ENCODE measurements at regions not wholly inside any gene's neighbourhood (a gene's known extent, or its start where the extent isn't known, plus 50 kb on each side); places are given as distances from the start of the nearest gene placed in this dataset.

DNA sequence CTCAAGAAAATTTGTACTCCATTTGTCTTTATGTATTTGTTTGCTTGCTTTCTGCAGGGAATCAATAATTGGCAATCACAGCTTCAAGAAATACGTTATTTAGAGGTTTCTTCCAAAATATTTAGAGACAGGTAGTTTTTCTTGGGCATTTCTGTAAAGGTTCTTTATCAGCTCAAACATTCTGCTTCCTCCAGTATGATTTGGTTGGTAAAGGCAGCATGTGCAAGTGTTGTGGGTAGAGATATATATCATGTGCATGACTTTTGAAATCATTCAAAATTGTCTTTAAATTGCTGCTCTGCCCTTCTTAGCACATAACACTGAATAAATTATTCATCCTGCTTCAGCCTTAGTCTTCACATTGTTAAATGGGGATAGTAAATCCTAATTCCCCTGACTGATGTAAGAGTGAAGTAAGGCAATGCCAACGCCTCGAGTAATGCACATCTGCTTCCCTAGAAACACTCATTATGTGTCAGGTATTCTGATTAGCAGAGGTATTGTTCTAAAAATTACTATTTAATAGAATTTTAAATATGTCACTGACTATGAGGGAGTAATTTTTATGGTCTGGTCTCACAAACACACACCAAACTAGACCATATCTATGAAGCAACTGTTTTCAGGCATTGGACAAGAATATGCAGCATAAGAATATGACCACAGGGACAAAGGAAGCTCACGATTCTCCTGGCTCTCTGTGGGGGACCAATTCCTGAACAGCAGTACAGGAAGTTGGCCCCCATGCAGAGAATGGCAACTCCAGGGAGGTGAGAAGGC, 77.3 kb upstream of the AKR1E2 start:
- no peaks in the 10 kb centered on the region for H3K9me3 ChIP-seq (replicated peaks)
- H3K4me1 ChIP-seq, result no peaks in the 10 kb centered on the region
- no peak overlapping the region for H3K4me3 ChIP-seq
- no peak overlapping the region for H3K27ac ChIP-seq
- no peak for DNase-seq
- H3K27me3 ChIP-seq, result no peaks in the 10 kb centered on the region
- no peaks in the 10 kb centered on the region for H3K36me3 ChIP-seq

DNA sequence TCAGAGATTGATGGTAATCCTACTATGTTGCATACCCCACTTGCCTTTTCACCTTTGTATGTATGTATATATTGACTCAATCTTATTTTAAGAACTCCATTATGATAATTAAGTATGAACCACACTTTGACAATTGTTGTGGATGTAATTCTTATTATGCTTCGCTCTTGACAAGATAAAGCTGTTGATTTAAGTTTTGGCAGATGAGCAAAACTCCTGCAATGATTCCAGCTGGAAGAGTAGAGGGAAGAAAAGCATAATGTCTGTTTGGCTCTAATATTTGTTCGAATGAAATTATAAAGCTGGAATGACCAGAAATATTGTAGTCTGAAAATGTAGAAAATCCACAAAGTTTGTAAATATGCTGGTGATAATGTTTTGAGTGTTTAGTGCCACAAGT, 83.8 kb upstream of the AKR1E2 start:
- Histone ChIP-seq H3K27me3 (no peaks in the 10 kb centered on the region), H3K4me3 (no peak overlapping the region), H3K9me3 (replicated peaks) (no peaks in the 10 kb centered on the region), H3K4me1 (no peaks in the 10 kb centered on the region; the same call in 1 of the 2 replicates), H3K36me3 (no peaks in the 10 kb centered on the region), H3K27ac (no peak overlapping the region)
- no peak for DNase-seq

- Histone ChIP-seq H3K27me3 (no peaks in the 10 kb centered on the region), H3K27ac (no peak overlapping the region), H3K36me3 (no peaks in the 10 kb centered on the region), H3K4me3 (no peak overlapping the region), H3K9me3 (replicated peaks) (no peaks in the 10 kb centered on the region), H3K4me1 (no peaks in the 10 kb centered on the region; the same call in 1 of the 2 replicates)
- peak in 1 of 2 experiments; percentile 27 for DNase-seq
Measured at GRCh38 chr10:4740471-4740870, 85.5 kb upstream of the AKR1E2 start.

- Histone ChIP-seq H3K27me3 (no peaks in the 10 kb centered on the region), H3K4me1 (no peaks in the 10 kb centered on the region; the same call in 1 of the 2 replicates), H3K36me3 (no peaks in the 10 kb centered on the region), H3K9me3 (replicated peaks) (no peaks in the 10 kb centered on the region), H3K27ac (no peak overlapping the region), H3K4me3 (no peak overlapping the region)
- no peak for DNase-seq
Measured at GRCh38 chr10:4736608-4737007, 89.4 kb upstream of the AKR1E2 start.

GRCh38 chr10:4736183-4736582, 89.8 kb upstream of the AKR1E2 start:
- DNase-seq, result no peak
- Histone ChIP-seq H3K9me3 (replicated peaks) (no peaks in the 10 kb centered on the region), H3K4me3 (no peak overlapping the region), H3K4me1 (no peaks in the 10 kb centered on the region; the same call in 1 of the 2 replicates), H3K27ac (no peak overlapping the region), H3K27me3 (no peaks in the 10 kb centered on the region), H3K36me3 (no peaks in the 10 kb centered on the region)

DNA sequence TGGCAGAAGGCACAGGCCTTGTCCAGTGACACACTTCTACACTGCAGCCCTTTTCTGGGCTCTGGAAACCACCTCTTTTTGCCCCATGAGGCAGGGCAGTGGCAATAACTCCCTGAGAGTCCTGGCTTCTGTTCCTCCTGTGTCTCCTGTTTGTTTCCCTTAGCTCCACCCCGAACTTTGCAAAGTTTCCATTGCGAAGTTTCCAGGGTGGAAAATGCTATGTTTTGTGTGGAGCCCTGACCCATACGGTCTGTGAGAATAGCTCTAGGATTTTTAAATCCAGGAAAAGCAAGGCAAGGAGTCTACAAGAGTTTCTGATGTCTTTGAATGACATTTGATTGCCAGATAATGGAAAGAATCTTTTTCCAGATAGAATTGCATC, 92.2 kb upstream of the AKR1E2 start:
- DNase-seq, result no peak

DNA sequence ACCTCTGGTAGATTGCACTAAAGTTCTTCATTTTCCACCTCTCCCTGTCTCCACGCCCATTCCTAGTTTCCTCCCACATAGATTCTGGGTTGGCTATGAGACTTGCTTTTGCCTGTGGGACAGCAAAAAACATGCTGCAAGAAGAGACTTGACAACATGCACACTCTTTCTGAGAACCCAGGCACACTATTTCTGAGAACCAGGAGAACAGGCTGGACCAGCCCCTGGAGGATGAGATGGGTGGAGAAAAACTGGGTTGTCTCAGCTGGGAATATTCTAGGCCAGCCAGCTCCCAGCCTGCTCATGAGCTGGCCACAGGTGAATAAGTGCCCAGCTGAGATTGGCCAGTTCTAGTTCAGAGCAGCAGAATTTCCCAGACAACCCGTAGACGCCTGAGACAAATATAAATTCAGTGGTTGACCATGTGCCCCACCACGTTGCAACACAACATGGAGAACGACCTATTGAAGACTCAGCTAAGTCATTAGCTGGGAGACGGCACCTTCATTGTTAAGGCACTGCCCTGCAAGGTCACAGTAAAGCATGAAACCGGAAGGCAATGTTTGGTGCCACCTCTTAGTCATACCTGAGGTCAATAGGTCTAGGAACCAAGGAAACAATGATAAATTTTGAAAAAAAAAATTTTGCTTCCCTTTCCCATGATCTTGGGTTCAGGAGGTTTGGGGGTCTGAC, 92.7 kb upstream of the AKR1E2 start:
- Histone ChIP-seq H3K4me3 (no peak overlapping the region), H3K27me3 (no peaks in the 10 kb centered on the region), H3K4me1 (no peaks in the 10 kb centered on the region), H3K36me3 (no peaks in the 10 kb centered on the region), H3K27ac (no peak overlapping the region), H3K9me3 (replicated peaks) (no peaks in the 10 kb centered on the region)
- DNase-seq, result no peak

More for the DNA sequence above, 92.2 kb upstream of the AKR1E2 start:
- no peaks in the 10 kb centered on the region for H3K27me3 ChIP-seq
- no peak overlapping the region for H3K4me3 ChIP-seq
- no peaks in the 10 kb centered on the region for H3K9me3 ChIP-seq (replicated peaks)
- H3K4me1 ChIP-seq, result no peaks in the 10 kb centered on the region
- no peak overlapping the region for H3K27ac ChIP-seq
- no peaks in the 10 kb centered on the region for H3K36me3 ChIP-seq

DNA sequence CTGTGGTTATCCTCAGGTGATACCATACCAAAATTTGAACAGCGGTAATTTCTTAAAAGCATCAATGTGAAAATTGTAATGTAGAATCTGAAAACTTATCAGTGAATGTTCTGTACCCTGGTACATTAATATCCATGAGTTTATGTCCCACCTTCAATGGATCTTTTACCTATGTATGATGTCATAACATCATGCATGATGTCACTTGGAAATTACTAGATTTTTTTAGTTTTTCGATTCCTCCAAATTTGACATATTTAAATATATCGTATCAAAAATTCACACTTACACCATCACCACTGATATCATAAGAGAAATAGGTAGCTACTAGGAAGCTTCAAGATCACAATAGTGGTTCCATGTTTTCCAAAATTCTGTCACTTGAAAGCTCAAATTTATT, 95.0 kb upstream of the AKR1E2 start:
- Histone ChIP-seq H3K27ac (no peak overlapping the region), H3K27me3 (no peaks in the 10 kb centered on the region), H3K4me3 (no peak overlapping the region), H3K36me3 (no peaks in the 10 kb centered on the region), H3K9me3 (replicated peaks) (no peaks in the 10 kb centered on the region), H3K4me1 (peaks cover 4% of the 10 kb centered on the region)
- DNase-seq, result no peak

- no peaks in the 10 kb centered on the region for H3K36me3 ChIP-seq
- H3K4me3 ChIP-seq, result no peak overlapping the region
- H3K9me3 ChIP-seq (replicated peaks), result no peaks in the 10 kb centered on the region
- peak in 1 of 2 experiments; percentile 2 for DNase-seq
- no peaks in the 10 kb centered on the region for H3K27me3 ChIP-seq
- peak overlapping the region; percentile 48 for H3K27ac ChIP-seq
- H3K4me1 ChIP-seq, result peaks cover 10% of the 10 kb centered on the region
Measured at GRCh38 chr10:4725917-4726606, 99.9 kb upstream of the AKR1E2 start.

DNA sequence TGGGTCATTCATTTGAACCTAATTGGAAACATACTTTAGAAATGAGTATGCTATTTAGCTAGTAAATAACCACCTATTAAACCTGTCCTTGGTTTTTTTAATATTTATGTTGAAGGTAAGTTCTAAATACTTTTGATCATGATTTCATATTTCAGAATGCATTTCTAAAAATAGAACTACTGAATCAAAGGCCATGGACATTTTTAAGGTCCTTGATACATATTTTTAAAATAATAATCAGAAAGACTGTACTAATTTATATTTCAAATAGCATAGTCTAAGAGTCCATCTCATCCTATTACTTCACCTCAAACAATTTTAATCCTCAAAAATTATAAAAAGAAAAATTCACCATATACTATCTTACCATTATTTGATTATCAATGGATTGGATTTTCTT, 102.1 kb upstream of the AKR1E2 start:
- H3K27ac ChIP-seq, result no peak overlapping the region
- no peaks in the 10 kb centered on the region for H3K36me3 ChIP-seq
- H3K27me3 ChIP-seq, result no peaks in the 10 kb centered on the region
- DNase-seq, result no peak
- H3K4me3 ChIP-seq, result no peak overlapping the region
- H3K9me3 ChIP-seq (replicated peaks), result no peaks in the 10 kb centered on the region
- H3K4me1 ChIP-seq, result peaks cover 10% of the 10 kb centered on the region

- H3K4me3 ChIP-seq, result no peak overlapping the region
- DNase-seq, result no peak
Measured at GRCh38 chr10:4721999-4722753, 103.8 kb upstream of the AKR1E2 start.

GRCh38 chr10:4720463-4720862, 105.5 kb upstream of the AKR1E2 start:
- H3K27ac ChIP-seq, result no peak overlapping the region
- H3K4me1 ChIP-seq, result peaks cover under 1% of the 10 kb centered on the region
- no peak overlapping the region for H3K4me3 ChIP-seq
- no peaks in the 10 kb centered on the region for H3K36me3 ChIP-seq
- no peaks in the 10 kb centered on the region for H3K27me3 ChIP-seq
- no peaks in the 10 kb centered on the region for H3K9me3 ChIP-seq (replicated peaks)
- DNase-seq, result no peak

More at GRCh38 chr10:4721999-4722753, 103.8 kb upstream of the AKR1E2 start:
- Histone ChIP-seq H3K9me3 (replicated peaks) (no peaks in the 10 kb centered on the region), H3K36me3 (no peaks in the 10 kb centered on the region), H3K27me3 (no peaks in the 10 kb centered on the region), H3K27ac (no peak overlapping the region), H3K4me1 (peaks cover 10% of the 10 kb centered on the region)

GRCh38 chr10:4719671-4720070, 106.3 kb upstream of the AKR1E2 start:
- H3K36me3 ChIP-seq, result no peaks in the 10 kb centered on the region
- H3K9me3 ChIP-seq (replicated peaks), result no peaks in the 10 kb centered on the region
- no peak overlapping the region for H3K27ac ChIP-seq
- no peak overlapping the region for H3K4me3 ChIP-seq
- no peaks in the 10 kb centered on the region for H3K4me1 ChIP-seq
- no peak for DNase-seq
- H3K27me3 ChIP-seq, result no peaks in the 10 kb centered on the region

DNA sequence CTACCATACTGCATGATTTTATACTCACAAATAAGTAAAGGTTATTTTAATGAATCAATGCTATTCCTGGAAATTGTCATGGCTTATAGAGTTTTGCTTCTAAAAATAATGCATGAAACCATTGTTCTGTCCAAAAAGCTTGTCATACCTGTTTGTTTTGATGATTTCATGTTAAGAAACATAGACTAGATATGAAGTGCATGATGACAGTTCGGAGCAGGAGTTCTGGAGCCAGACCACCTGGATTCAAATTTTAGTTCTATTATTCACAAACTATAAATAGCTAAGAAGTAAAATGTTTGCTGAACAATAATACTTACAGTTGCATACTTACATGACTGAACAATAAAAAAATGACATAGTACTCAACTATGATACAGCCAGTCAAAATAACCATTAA, 107.0 kb upstream of the AKR1E2 start:
- Histone ChIP-seq H3K36me3 (no peaks in the 10 kb centered on the region), H3K27me3 (no peaks in the 10 kb centered on the region), H3K9me3 (replicated peaks) (no peaks in the 10 kb centered on the region), H3K4me1 (no peaks in the 10 kb centered on the region), H3K4me3 (no peak overlapping the region), H3K27ac (no peak overlapping the region)
- no peak for DNase-seq
